OCI-LY1 (cell line): ENCODE measurements at regions not wholly inside any gene's neighbourhood (a gene's known extent, or its start where the extent isn't known, plus 50 kb on each side); places are given as distances from the start of the nearest gene placed in this dataset.
"Not testable (repeated sequence)": the region's sequence is repeated elsewhere in the genome, so short reads cannot be mapped to it uniquely, and the experiment has no call there.

Experiments used
- H2AFZ ChIP-seq: fragments of 200-600 bp; sonication (generic), shearing (Covaris generic); 2 replicates; pipeline ENCODE4 v1.6.0; 2014; ENCODE audit warnings: antibody characterized with exemption, mild to moderate bottlenecking, low read length
- H3F3A ChIP-seq: fragments of 200-600 bp; sonication (generic), shearing (Covaris generic); 2 replicates; pipeline ENCODE4 v1.6.0; 2014; ENCODE audit warnings: mild to moderate bottlenecking, antibody characterized with exemption, low read length, moderate library complexity; ENCODE audit not compliant: insufficient read depth
- H3K27ac ChIP-seq: fragments of 200-600 bp; sonication (generic); 2 replicates; pipeline ENCODE4 v1.5.1; 2014; ENCODE audit warnings: low read length, mixed run types, mild to moderate bottlenecking, low read depth; ENCODE audit not compliant: poor library complexity, severe bottlenecking
- H3K27me3 ChIP-seq: fragments of 200-600 bp; sonication (generic); 2 replicates; pipeline ENCODE4 v1.6.0; 2014; ENCODE audit warnings: antibody characterized with exemption, mild to moderate bottlenecking, low read length, moderate library complexity; ENCODE audit not compliant: insufficient read depth
- H3K36me3 ChIP-seq: fragments of 200-600 bp; sonication (generic); 2 replicates; pipeline ENCODE4 v1.6.1; 2014; ENCODE audit warnings: mild to moderate bottlenecking, antibody characterized with exemption, low read length, moderate library complexity, mixed read lengths; ENCODE audit not compliant: insufficient read depth
- H3K4me1 ChIP-seq: fragments of 200-600 bp; sonication (generic); 2 replicates; pipeline ENCODE4 v1.5.1; 2014; ENCODE audit warnings: mild to moderate bottlenecking, low read length, moderate library complexity; ENCODE audit not compliant: insufficient read depth, severe bottlenecking
- H3K4me2 ChIP-seq: fragments of 200-600 bp; sonication (generic), shearing (Covaris generic); 2 replicates; pipeline ENCODE4 v1.6.1; 2014; ENCODE audit warnings: low read length
- H3K4me3 ChIP-seq: fragments of 200-600 bp; sonication (generic); 2 replicates; pipeline ENCODE4 v1.5.1; 2014; ENCODE audit warnings: low read length, low read depth, mild to moderate bottlenecking, mixed read lengths; ENCODE audit not compliant: poor library complexity, severe bottlenecking
- H3K79me2 ChIP-seq: fragments of 200-600 bp; shearing (Covaris generic); 2 replicates; pipeline ENCODE4 v1.6.1; 2016; ENCODE audit warnings: mixed run types, low read length, mixed read lengths; ENCODE audit not compliant: insufficient read depth
- H3K9ac ChIP-seq: fragments of 200-600 bp; sonication (generic), shearing (Covaris generic); 2 replicates; pipeline ENCODE4 v1.6.1; 2014; ENCODE audit warnings: mild to moderate bottlenecking, low read length, mixed read lengths
- H3K9me2 ChIP-seq: fragments of 200-600 bp; sonication (generic), shearing (Covaris generic); 2 replicates; pipeline ENCODE4 v1.6.1; 2014; ENCODE audit warnings: low read depth, mild to moderate bottlenecking, low read length, mixed read lengths
- H3K9me3 ChIP-seq: fragments of 200-600 bp; shearing (Covaris generic); 2 replicates; pipeline ENCODE4 v1.6.1; 2014; ENCODE audit warnings: low read length, mixed read lengths
- H4K20me1 ChIP-seq: fragments of 200-600 bp; sonication (generic), shearing (Covaris generic); 2 replicates; pipeline ENCODE4 v1.6.0; 2016; ENCODE audit warnings: mild to moderate bottlenecking, low read length; ENCODE audit not compliant: insufficient read depth
- EZH2 ChIP-seq: fragments of 200-600 bp; sonication (generic), shearing (Covaris generic); IDR thresholded peaks from 2 replicates; pipeline ENCODE4 v1.8.0; 2017; ENCODE audit warnings: borderline replicate concordance, mixed run types, mild to moderate bottlenecking, antibody characterized with exemption, low read length, moderate library complexity, mixed read lengths
- TF ChIP-seq, protein P1 (sequence below): fragments of 200-600 bp; sonication (generic), shearing (Covaris generic); IDR thresholded peaks from 2 replicates; pipeline ENCODE4 v1.5.1; 2017; ENCODE audit warnings: mild to moderate bottlenecking, antibody characterized with exemption, low read length, moderate library complexity, mixed read lengths

DNA sequence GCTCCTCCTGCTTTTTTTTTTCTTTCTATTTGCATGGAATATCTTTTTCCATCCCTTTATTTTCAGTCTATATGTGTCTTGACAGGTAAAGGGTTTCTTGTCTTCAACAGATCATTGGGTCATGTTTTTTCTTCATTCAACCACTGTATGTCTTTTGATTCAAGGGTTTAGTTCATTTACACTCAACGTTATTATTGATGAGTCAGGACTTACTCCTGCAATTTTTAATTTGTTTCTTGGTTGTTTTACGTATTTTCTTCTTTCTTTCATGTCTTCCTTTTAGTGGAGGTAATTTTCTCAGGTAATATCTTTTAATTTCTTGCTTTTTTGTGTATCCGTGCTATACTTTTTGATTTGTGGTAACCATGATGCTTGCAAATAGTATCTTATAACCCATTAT lies 429.1 kb upstream of the HTR1E start:
- H3F3A ChIP-seq: no peaks in the 10 kb centered on the region
- TF ChIP-seq EZH2: no peak
- TF ChIP-seq, protein P1, sequence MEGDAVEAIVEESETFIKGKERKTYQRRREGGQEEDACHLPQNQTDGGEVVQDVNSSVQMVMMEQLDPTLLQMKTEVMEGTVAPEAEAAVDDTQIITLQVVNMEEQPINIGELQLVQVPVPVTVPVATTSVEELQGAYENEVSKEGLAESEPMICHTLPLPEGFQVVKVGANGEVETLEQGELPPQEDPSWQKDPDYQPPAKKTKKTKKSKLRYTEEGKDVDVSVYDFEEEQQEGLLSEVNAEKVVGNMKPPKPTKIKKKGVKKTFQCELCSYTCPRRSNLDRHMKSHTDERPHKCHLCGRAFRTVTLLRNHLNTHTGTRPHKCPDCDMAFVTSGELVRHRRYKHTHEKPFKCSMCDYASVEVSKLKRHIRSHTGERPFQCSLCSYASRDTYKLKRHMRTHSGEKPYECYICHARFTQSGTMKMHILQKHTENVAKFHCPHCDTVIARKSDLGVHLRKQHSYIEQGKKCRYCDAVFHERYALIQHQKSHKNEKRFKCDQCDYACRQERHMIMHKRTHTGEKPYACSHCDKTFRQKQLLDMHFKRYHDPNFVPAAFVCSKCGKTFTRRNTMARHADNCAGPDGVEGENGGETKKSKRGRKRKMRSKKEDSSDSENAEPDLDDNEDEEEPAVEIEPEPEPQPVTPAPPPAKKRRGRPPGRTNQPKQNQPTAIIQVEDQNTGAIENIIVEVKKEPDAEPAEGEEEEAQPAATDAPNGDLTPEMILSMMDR: no peak
- no peak overlapping the region for H3K4me2 ChIP-seq
- H2AFZ ChIP-seq: no peak overlapping the region
- no peaks in the 10 kb centered on the region for H3K27me3 ChIP-seq
- no peaks in the 10 kb centered on the region for H4K20me1 ChIP-seq
- H3K4me1 ChIP-seq: no peaks in the 10 kb centered on the region
- H3K27ac ChIP-seq: no peak overlapping the region
- no peaks in the 10 kb centered on the region for H3K9me3 ChIP-seq
- no peaks in the 10 kb centered on the region for H3K79me2 ChIP-seq
- H3K9me2 ChIP-seq: no peaks in the 10 kb centered on the region
- no peak overlapping the region for H3K4me3 ChIP-seq
- no peak overlapping the region for H3K9ac ChIP-seq
- no peaks in the 10 kb centered on the region for H3K36me3 ChIP-seq

DNA sequence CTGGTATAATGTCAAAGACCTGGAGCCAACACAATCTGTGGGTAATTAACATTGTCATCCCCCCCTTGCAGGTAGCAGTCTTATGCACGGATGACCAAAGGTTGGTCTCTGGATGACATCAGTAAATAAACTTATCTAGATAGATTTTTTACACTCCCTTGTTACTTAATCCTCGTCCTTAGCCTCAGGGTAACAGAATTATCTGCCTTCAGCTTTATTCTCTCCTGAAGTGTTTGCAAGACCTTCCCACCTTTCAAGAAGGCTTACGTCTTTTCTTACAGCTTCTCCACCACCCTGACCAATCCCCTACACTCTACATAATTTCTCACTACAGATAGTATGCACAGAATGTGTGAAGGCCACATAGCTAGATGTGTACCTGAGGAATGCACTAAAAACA lies 434.8 kb upstream of the HTR1E start:
- Histone ChIP-seq H3K9me3 (no peaks in the 10 kb centered on the region), H3K4me2 (no peak overlapping the region), H4K20me1 (no peaks in the 10 kb centered on the region), H3K79me2 (no peaks in the 10 kb centered on the region), H3K4me3 (no peak overlapping the region), H3F3A (no peaks in the 10 kb centered on the region), H3K9me2 (no peaks in the 10 kb centered on the region), H3K36me3 (no peaks in the 10 kb centered on the region), H2AFZ (no peak overlapping the region), H3K27me3 (no peaks in the 10 kb centered on the region), H3K9ac (no peak overlapping the region), H3K27ac (no peak overlapping the region), H3K4me1 (no peaks in the 10 kb centered on the region)
- TF ChIP-seq, protein P1: no peak
- TF ChIP-seq EZH2: no peak

DNA sequence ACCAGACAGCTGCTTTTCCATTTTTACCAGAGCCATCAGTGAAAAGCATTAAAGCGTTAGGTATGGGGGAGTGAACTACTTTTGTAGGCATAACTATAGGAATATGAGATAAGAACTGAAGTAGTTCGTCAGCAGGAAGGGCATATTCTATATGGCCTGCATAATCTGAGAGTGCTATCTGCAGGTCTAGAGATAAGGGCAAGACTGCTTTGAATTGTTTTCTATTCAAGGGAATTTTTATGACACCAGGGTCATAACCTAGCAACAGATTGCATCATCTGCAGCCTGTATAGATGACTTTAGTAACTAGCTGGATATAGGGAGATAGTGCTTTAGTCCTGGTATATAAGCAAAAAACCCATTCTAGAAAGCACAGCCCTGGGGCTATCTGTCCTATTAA lies 437.3 kb upstream of the HTR1E start:
- no peaks in the 10 kb centered on the region for H3K4me1 ChIP-seq
- no peak overlapping the region for H3K27ac ChIP-seq
- TF ChIP-seq, protein P1: no peak
- no peak for TF ChIP-seq EZH2
- no peaks in the 10 kb centered on the region for H3K79me2 ChIP-seq
- H3K4me2 ChIP-seq: no peak overlapping the region
- no peaks in the 10 kb centered on the region for H3K36me3 ChIP-seq
- H3K9ac ChIP-seq: no peak overlapping the region
- no peak overlapping the region for H2AFZ ChIP-seq
- no peaks in the 10 kb centered on the region for H3K27me3 ChIP-seq
- H3K9me2 ChIP-seq: no peaks in the 10 kb centered on the region
- H4K20me1 ChIP-seq: no peaks in the 10 kb centered on the region
- H3F3A ChIP-seq: no peaks in the 10 kb centered on the region
- no peaks in the 10 kb centered on the region for H3K9me3 ChIP-seq
- no peak overlapping the region for H3K4me3 ChIP-seq

DNA sequence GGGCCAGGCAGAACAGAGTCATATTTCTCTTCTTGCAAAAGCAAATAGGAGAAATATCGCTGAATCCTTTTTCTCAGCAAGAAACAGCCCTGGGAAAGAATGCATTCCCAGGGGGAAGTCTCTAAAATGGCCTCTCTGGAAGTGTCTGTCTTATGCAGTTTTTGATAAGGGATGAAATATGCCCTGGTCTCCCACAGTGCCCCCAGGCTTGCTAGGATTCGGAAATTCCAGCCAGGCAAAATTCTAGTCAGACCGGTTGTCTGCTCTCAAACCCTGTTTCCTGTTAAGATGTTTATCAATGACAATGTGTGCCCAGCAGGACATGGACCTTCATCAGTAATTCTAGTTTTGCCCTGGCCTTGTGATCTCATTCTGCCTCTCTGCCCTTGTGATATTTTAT lies 448.3 kb upstream of the HTR1E start:
- H3K79me2 ChIP-seq, H3K9me3 ChIP-seq, H3K4me2 ChIP-seq, H4K20me1 ChIP-seq, H3K4me1 ChIP-seq, H3K27me3 ChIP-seq, H3F3A ChIP-seq, H3K36me3 ChIP-seq, H3K9me2 ChIP-seq, H3K9ac ChIP-seq, H3K4me3 ChIP-seq, H3K27ac ChIP-seq, H2AFZ ChIP-seq: not testable (repeated sequence)
